H1 (cell line): ENCODE measurements at regions not wholly inside any gene's neighbourhood (a gene's known extent, or its start where the extent isn't known, plus 50 kb on each side); places are given as distances from the start of the nearest gene placed in this dataset.

Experiments used
- CTCF ChIA-PET: fragments of 300-600 bp; sonication (Branson Sonifier 250); formaldehyde crosslinking; loops from one replicate; lab custom pipeline; 2021; ENCODE audit not compliant: partially characterized antibody; lab: Charles Lee
- POLR2A ChIA-PET: fragments of 300-600 bp; sonication (Branson Sonifier 250); formaldehyde crosslinking; loops from one replicate; lab custom pipeline; 2021; ENCODE audit warnings: inconsistent platforms; ENCODE audit not compliant: partially characterized antibody; lab: Charles Lee
- DNase-seq, 2 experiments: peaks; one replicate each; pipeline versions ENCODE4 v3.0.0 to v3.0.0-alpha.2; 2010 to 2022; ENCODE audit warnings: low spot score in 2 of 2, low read depth in 1 of 2, mixed read lengths in 1 of 2
- FAIRE-seq: peaks from 2 replicates; lab custom pipeline; 2011; peaks lifted over from hg19 to GRCh38; lab: Jason Lieb, UNC
- H2AFZ ChIP-seq: 2 replicates; pipeline ENCODE4 v1.8.1; 2012; ENCODE audit warnings: low read length, inconsistent platforms
- H2AK5ac ChIP-seq: 2 replicates; pipeline ENCODE4 v1.6.1; 2013; ENCODE audit warnings: low read depth, low read length
- H2BK120ac ChIP-seq: replicated peaks from 2 replicates; pipeline ENCODE3; 2013; ENCODE audit warnings: low read depth, low read length, inconsistent platforms
- H2BK12ac ChIP-seq: 2 replicates; pipeline ENCODE4 v1.6.1; 2013; ENCODE audit warnings: low read depth, low read length
- H2BK15ac ChIP-seq: 2 replicates; pipeline ENCODE4 v1.6.1; 2013; ENCODE audit warnings: low read length
- H2BK20ac ChIP-seq: 2 replicates; pipeline ENCODE4 v1.6.1; 2013; ENCODE audit warnings: low read length
- H2BK5ac ChIP-seq: 2 replicates; pipeline ENCODE4 v1.6.1; 2013; ENCODE audit warnings: low read depth, low read length
- H3K14ac ChIP-seq: 2 replicates; pipeline ENCODE4 v1.6.1; 2013; ENCODE audit warnings: inconsistent platforms; ENCODE audit not compliant: insufficient read length
- H3K18ac ChIP-seq: 2 replicates; pipeline ENCODE4 v1.6.1; 2013; ENCODE audit warnings: low read length; ENCODE audit errors: extremely low read depth
- H3K23ac ChIP-seq: 2 replicates; pipeline ENCODE4 v1.6.1; 2013; ENCODE audit warnings: inconsistent platforms; ENCODE audit not compliant: insufficient read length
- H3K23me2 ChIP-seq: 2 replicates; pipeline ENCODE4 v1.6.1; 2013; ENCODE audit warnings: low read depth, low read length
- H3K27ac ChIP-seq: 2 replicates; pipeline ENCODE4 v1.6.1; 2011; ENCODE audit warnings: low read depth, low read length, inconsistent platforms
- H3K27me3 ChIP-seq, 4 experiments: replicated peaks in 1 of 4; 1 replicate in 1 of 4; 2 replicates in 3 of 4; pipeline versions ENCODE4 v1.6.1 to v1.8.1; 2011 to 2013; ENCODE audit warnings: low read length in 3 of 4, mild to moderate bottlenecking in 3 of 4, inconsistent platforms in 2 of 4, mixed read lengths in 2 of 4, moderate library complexity in 1 of 4; ENCODE audit not compliant: control insufficient read depth in 3 of 4, insufficient read depth in 3 of 4; ENCODE audit errors: extremely low read depth in 1 of 4
- H3K36me3 ChIP-seq, 4 experiments: 2 replicates each; pipeline versions ENCODE4 v1.6.1 to v1.8.1; 2011 to 2013; ENCODE audit warnings: mild to moderate bottlenecking in 4 of 4, low read length in 3 of 4, moderate library complexity in 2 of 4, control low read depth in 1 of 4, inconsistent platforms in 1 of 4; ENCODE audit not compliant: insufficient read depth in 4 of 4, control insufficient read depth in 2 of 4
- H3K4ac ChIP-seq: replicated peaks from 2 replicates; pipeline ENCODE3; 2013; ENCODE audit warnings: low read length, low read depth, mixed read lengths, inconsistent platforms; ENCODE audit not compliant: insufficient read length
- H3K4me1 ChIP-seq, 4 experiments: replicated peaks in 1 of 4; 1 replicate in 1 of 4; 2 replicates in 3 of 4; pipeline versions ENCODE4 v1.6.1 to v1.8.1; 2011 to 2013; ENCODE audit warnings: low read length in 3 of 4, inconsistent platforms in 2 of 4, mixed read lengths in 1 of 4; ENCODE audit not compliant: insufficient read depth in 4 of 4, control insufficient read depth in 3 of 4
- H3K4me2 ChIP-seq, 2 experiments: 2 replicates each; pipeline versions ENCODE4 v1.6.1 to v1.8.1; 2011 to 2013; ENCODE audit warnings: low read depth in 2 of 2, low read length in 2 of 2, control low read depth in 1 of 2, inconsistent platforms in 1 of 2, mild to moderate bottlenecking in 1 of 2; ENCODE audit not compliant: insufficient read depth in 1 of 2
- H3K4me3 ChIP-seq, 4 experiments: fragments of 200-600, 300-600 bp in 1 of 4; sonication (generic), shearing (Covaris generic), sonication (Bioruptor Twin) in 1 of 4; 2 replicates each; pipeline versions ENCODE4 v1.5.1 to v1.8.1; 2011 to 2016; ENCODE audit warnings: low read length in 4 of 4, low read depth in 3 of 4, control low read depth in 2 of 4, inconsistent platforms in 2 of 4, mild to moderate bottlenecking in 2 of 4, mixed read lengths in 1 of 4, moderate library complexity in 1 of 4; ENCODE audit not compliant: insufficient read depth in 2 of 4; ENCODE audit errors: extremely low read depth in 1 of 4
- H3K56ac ChIP-seq: replicated peaks from 2 replicates; pipeline ENCODE3; 2013; ENCODE audit warnings: low read depth, mild to moderate bottlenecking, mixed read lengths, low read length, inconsistent platforms; ENCODE audit not compliant: insufficient read length
- H3K79me1 ChIP-seq: 2 replicates; pipeline ENCODE4 v1.6.1; 2013; ENCODE audit warnings: low read depth, low read length, control low read depth
- H3K79me2 ChIP-seq, 2 experiments: 2 replicates each; pipeline versions ENCODE4 v1.6.1 to v1.8.1; 2012 to 2013; ENCODE audit warnings: low read length in 2 of 2, mild to moderate bottlenecking in 2 of 2, inconsistent platforms in 1 of 2; ENCODE audit not compliant: insufficient read depth in 2 of 2, control insufficient read depth in 1 of 2
- H3K9ac ChIP-seq, 4 experiments: replicated peaks in 1 of 4; 1 replicate in 1 of 4; 2 replicates in 3 of 4; pipeline versions ENCODE4 v1.6.1 to v1.8.1; 2011 to 2013; ENCODE audit warnings: low read depth in 3 of 4, low read length in 3 of 4, control low read depth in 2 of 4, mild to moderate bottlenecking in 2 of 4, moderate library complexity in 2 of 4, inconsistent platforms in 1 of 4; ENCODE audit errors: extremely low read depth in 1 of 4
- H3K9me3 ChIP-seq, 2 experiments: 2 replicates each; pipeline versions ENCODE4 v1.6.1 to v1.8.1; 2012 to 2013; ENCODE audit warnings: mild to moderate bottlenecking in 2 of 2, moderate library complexity in 2 of 2, control low read depth in 1 of 2, inconsistent platforms in 1 of 2, low read depth in 1 of 2, low read length in 1 of 2, mixed read lengths in 1 of 2; ENCODE audit not compliant: insufficient read depth in 2 of 2
- H4K20me1 ChIP-seq, 2 experiments: replicated peaks in 1 of 2; 2 replicates each; pipeline versions ENCODE3 to v1.8.1; 2011 to 2013; ENCODE audit warnings: inconsistent platforms in 2 of 2, low read length in 2 of 2, mild to moderate bottlenecking in 1 of 2; ENCODE audit not compliant: insufficient read depth in 2 of 2, control insufficient read depth in 1 of 2
- H4K5ac ChIP-seq: 2 replicates; pipeline ENCODE4 v1.6.1; 2013; ENCODE audit warnings: low read length, low read depth, mixed read lengths, inconsistent platforms; ENCODE audit not compliant: insufficient read length
- H4K8ac ChIP-seq: 2 replicates; pipeline ENCODE4 v1.8.0; 2013; ENCODE audit warnings: mild to moderate bottlenecking, moderate library complexity, low read length, inconsistent platforms; ENCODE audit not compliant: insufficient read depth; ENCODE audit errors: extremely low read depth
- H4K91ac ChIP-seq: replicated peaks from 2 replicates; pipeline ENCODE3; 2013; ENCODE audit warnings: low read length, mixed read lengths, inconsistent platforms; ENCODE audit not compliant: insufficient read length
- BRCA1 ChIP-seq: IDR thresholded peaks from 2 replicates; pipeline ENCODE4 v1.6.1; 2012; ENCODE audit warnings: low read depth, low read length, improper control_type of control experiment
- CEBPB ChIP-seq: IDR thresholded peaks from 2 replicates; pipeline ENCODE4 v1.6.1; 2012; ENCODE audit warnings: low read depth, low read length
- CHD2 ChIP-seq: IDR thresholded peaks from 2 replicates; pipeline ENCODE4 v1.6.1; 2012; ENCODE audit warnings: low read length, improper control_type of control experiment
- CTBP2 ChIP-seq: IDR thresholded peaks from 2 replicates; pipeline ENCODE4 v1.7.0; 2011; ENCODE audit warnings: borderline replicate concordance, mild to moderate bottlenecking, moderate library complexity, mixed read lengths, low read length; ENCODE audit not compliant: insufficient read depth, insufficient read length
- EGR1 ChIP-seq: IDR thresholded peaks from 2 replicates; pipeline ENCODE4 v1.6.1; 2011; ENCODE audit warnings: low read depth, low read length, borderline replicate concordance
- HDAC2 ChIP-seq, 2 experiments: fragments of 300-600 bp in 1 of 2; sonication (generic) in 1 of 2; IDR thresholded peaks; 2 replicates each; pipeline ENCODE4 v1.6.1; 2011 to 2012; ENCODE audit warnings: low read depth in 2 of 2, low read length in 2 of 2, mild to moderate bottlenecking in 2 of 2, moderate library complexity in 2 of 2, borderline replicate concordance in 1 of 2, inconsistent platforms in 1 of 2
- HDAC6 ChIP-seq: IDR thresholded peaks from one replicate; pipeline ENCODE4 v1.7.1; 2012; ENCODE audit warnings: low read depth, mild to moderate bottlenecking, inconsistent platforms, low read length, moderate library complexity
- KDM1A ChIP-seq: fragments of 200-600, 300-600 bp; sonication (generic); IDR thresholded peaks from 2 replicates; pipeline ENCODE4 v1.7.1; 2016; ENCODE audit warnings: mild to moderate bottlenecking, low read length, borderline replicate concordance
- KDM4A ChIP-seq: IDR thresholded peaks from one replicate; pipeline ENCODE4 v1.7.1; 2012; ENCODE audit warnings: low read depth, mild to moderate bottlenecking, moderate library complexity, low read length, inconsistent platforms; ENCODE audit not compliant: severe bottlenecking
- MAFK ChIP-seq: IDR thresholded peaks from 2 replicates; pipeline ENCODE4 v1.6.1; 2012; ENCODE audit warnings: low read depth, mild to moderate bottlenecking, improper control_type of control experiment, low read length
- POLR2A ChIP-seq, 2 experiments: IDR thresholded peaks; 1 replicate in 1 of 2; 2 replicates in 1 of 2; pipeline ENCODE4 v1.6.1; 2011; ENCODE audit warnings: low read depth in 2 of 2, low read length in 2 of 2, mild to moderate bottlenecking in 2 of 2; ENCODE audit errors: control extremely low read depth in 1 of 2
- POU5F1 ChIP-seq: IDR thresholded peaks from 2 replicates; pipeline ENCODE4 v1.6.1; 2011; ENCODE audit warnings: low read depth, mild to moderate bottlenecking, low read length, moderate library complexity
- RBBP5 ChIP-seq: IDR thresholded peaks from 2 replicates; pipeline ENCODE4 v1.7.1; 2012; ENCODE audit warnings: low read depth, mild to moderate bottlenecking, inconsistent platforms, low read length, moderate library complexity, borderline replicate concordance
- SIN3A ChIP-seq, 2 experiments: IDR thresholded peaks in 1 of 2; conservative IDR thresholded peaks in 1 of 2; 2 replicates each; pipeline ENCODE4 v1.6.1; 2011 to 2012; ENCODE audit warnings: low read length in 2 of 2, improper control_type of control experiment in 1 of 2, low read depth in 1 of 2, mild to moderate bottlenecking in 1 of 2
- TCF12 ChIP-seq: IDR thresholded peaks from 2 replicates; pipeline ENCODE4 v1.6.1; 2011; ENCODE audit warnings: low read depth, mild to moderate bottlenecking, low read length
- TEAD4 ChIP-seq: IDR thresholded peaks from 2 replicates; pipeline ENCODE4 v1.6.1; 2012; ENCODE audit warnings: low read depth, low read length, inconsistent platforms, mixed read lengths
- WGBS, 2 experiments: shearing (Covaris generic) in 1 of 2; methylation state at CpG; one replicate each; pipeline versions ENCODE4 v1.1.6 to v1.1.7; 2013 to 2015; ENCODE audit warnings: low lambda C conversion rate in 2 of 2, mixed read lengths in 2 of 2, inconsistent platforms in 1 of 2, low coverage in 1 of 2, missing lambda C conversion rate in 1 of 2; ENCODE audit not compliant: insufficient replicate concordance in 2 of 2, insufficient coverage in 1 of 2, insufficient read length in 1 of 2; ENCODE audit errors: extremely low coverage in 1 of 2, missing lambda C conversion rate in 1 of 2; 5-methylcytosine and 5-hydroxymethylcytosine counted together

GRCh38 chr4:123827511-123827910 lies 430.9 kb downstream of the SPRY1 start:
- DNase-seq = no peak
- TF ChIP-seq KDM4A (no peak), HDAC6 (no peak), POLR2A (IDR thresholded peaks at IDR 0.05; ENCODE audit: control extremely low read depth in 1 of 2, low read depth in 2 of 2, low read length in 2 of 2) (no peak), TEAD4 (no peak), EGR1 (no peak), SIN3A (conservative IDR thresholded peaks at IDR 0.05 in 1 of 2, IDR thresholded peaks at IDR 0.05 in 1 of 2; ENCODE audit: low read depth in 1 of 2, low read length in 2 of 2) (no peak), CHD2 (no peak), MAFK (no peak), CTBP2 (no peak), KDM1A (no peak), HDAC2 (IDR thresholded peaks at IDR 0.05; ENCODE audit: borderline replicate concordance in 1 of 2, low read depth in 2 of 2, low read length in 2 of 2) (no peak), BRCA1 (no peak), CEBPB (no peak), POU5F1 (no peak), RBBP5 (no peak), TCF12 (no peak)

More at GRCh38 chr4:123827511-123827910, 430.9 kb downstream of the SPRY1 start:
- H2BK15ac ChIP-seq = no peak overlapping the region
- no peak overlapping the region for H2BK5ac ChIP-seq
- no peaks in the 10 kb centered on the region for H3K79me1 ChIP-seq
- no peak overlapping the region for H2BK12ac ChIP-seq
- H3K18ac ChIP-seq = no peak overlapping the region
- H2BK20ac ChIP-seq = no peak overlapping the region
- no peak overlapping the region for H4K8ac ChIP-seq
- no peak overlapping the region for H2AFZ ChIP-seq
- H3K4me2 ChIP-seq = no peak overlapping the region
- peaks cover 0 to 2% (median 0%) of the 10 kb centered on the region in 4 experiments; a peak in 1 of 7 replicates for H3K27me3 ChIP-seq
- no peak overlapping the region for H2BK120ac ChIP-seq
- CTCF ChIA-PET = interaction anchor here (0.7 to 1.6 kb wide), 3 partner anchors 21 to 451 kb away, joined by 3 to 4 read pairs (median 3); no protein-coding TSS in a partner anchor
- H3K56ac ChIP-seq = no peak overlapping the region
- no peak overlapping the region for H3K4ac ChIP-seq
- WGBS, 2 experiments = 91 to 100% methylated on average over 1 to 2 of the region's 2 CpGs
- H3K4me1 ChIP-seq = no peaks in the 10 kb centered on the region
- no peak overlapping the region for H3K23ac ChIP-seq
- H3K9me3 ChIP-seq = no peaks in the 10 kb centered on the region
- no peaks in the 10 kb centered on the region for H3K36me3 ChIP-seq
- H3K9ac ChIP-seq = no peak overlapping the region
- no peak overlapping the region for H3K27ac ChIP-seq
- H4K20me1 ChIP-seq = no peaks in the 10 kb centered on the region
- POLR2A ChIA-PET = no interaction called here
- FAIRE-seq = no peak
- H3K79me2 ChIP-seq = no peaks in the 10 kb centered on the region
- H2AK5ac ChIP-seq = no peak overlapping the region
- H4K5ac ChIP-seq = no peak overlapping the region
- H3K4me3 ChIP-seq = no peak overlapping the region
- H3K23me2 ChIP-seq = no peaks in the 10 kb centered on the region
- H3K14ac ChIP-seq = no peak overlapping the region
- no peak overlapping the region for H4K91ac ChIP-seq
